Sigmoid colon (tissue), 4 donors: ENCODE measurements at regions not wholly inside any gene's neighbourhood (a gene's known extent, or its start where the extent isn't known, plus 50 kb on each side); places are given as distances from the start of the nearest gene placed in this dataset.

ENCODE experiments used
- EP300 ChIP-seq, 4 donors: sonication (generic); formaldehyde crosslinking; IDR thresholded peaks; one replicate each; pipeline ENCODE4 v1.6.1; 2017; ENCODE audit warnings: antibody characterized with exemption in 4 of 4
- POLR2A ChIP-seq, 2 donors: fragments of 450-650 bp; IDR thresholded peaks; one replicate each; pipeline ENCODE4 v1.6.1; 2016; ENCODE audit warnings: antibody characterized with exemption in 2 of 2, mild to moderate bottlenecking in 2 of 2, moderate library complexity in 2 of 2
- POLR2AphosphoS5 ChIP-seq, 4 donors: sonication (generic); formaldehyde crosslinking; IDR thresholded peaks; one replicate each; pipeline ENCODE4 v1.6.1; 2017; ENCODE audit warnings: antibody characterized with exemption in 4 of 4
- TF ChIP-seq, protein P1 (sequence below), 4 experiments: fragments of 450-650 bp in 3 of 4; fragments of 200-600 bp in 1 of 4; IDR thresholded peaks; one replicate each; pipeline ENCODE4 v1.5.1; 2016 to 2019; ENCODE audit warnings: antibody characterized with exemption in 4 of 4, mild to moderate bottlenecking in 3 of 4, moderate library complexity in 2 of 4

DNA sequence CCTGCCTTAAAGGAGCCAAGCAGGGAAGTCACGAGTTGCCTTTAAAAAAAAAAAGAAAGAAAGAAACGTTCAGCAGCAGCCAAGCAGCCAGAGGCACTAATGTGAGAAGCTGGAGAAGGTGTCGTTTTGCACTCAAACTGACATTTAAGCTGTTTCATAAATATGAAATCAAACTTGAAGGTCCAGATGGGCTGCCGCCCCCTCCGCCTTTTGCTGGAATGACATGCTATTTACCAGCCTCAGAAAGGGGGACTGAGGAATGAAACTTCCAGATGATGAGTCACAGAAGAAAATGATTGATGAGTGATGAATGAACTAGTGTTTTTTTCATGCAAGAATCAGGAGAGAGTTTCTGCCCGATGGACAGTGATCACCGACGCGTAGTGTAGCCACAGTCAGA, 396.8 kb downstream of the IGSF11 start:
- TF ChIP-seq, protein P1, sequence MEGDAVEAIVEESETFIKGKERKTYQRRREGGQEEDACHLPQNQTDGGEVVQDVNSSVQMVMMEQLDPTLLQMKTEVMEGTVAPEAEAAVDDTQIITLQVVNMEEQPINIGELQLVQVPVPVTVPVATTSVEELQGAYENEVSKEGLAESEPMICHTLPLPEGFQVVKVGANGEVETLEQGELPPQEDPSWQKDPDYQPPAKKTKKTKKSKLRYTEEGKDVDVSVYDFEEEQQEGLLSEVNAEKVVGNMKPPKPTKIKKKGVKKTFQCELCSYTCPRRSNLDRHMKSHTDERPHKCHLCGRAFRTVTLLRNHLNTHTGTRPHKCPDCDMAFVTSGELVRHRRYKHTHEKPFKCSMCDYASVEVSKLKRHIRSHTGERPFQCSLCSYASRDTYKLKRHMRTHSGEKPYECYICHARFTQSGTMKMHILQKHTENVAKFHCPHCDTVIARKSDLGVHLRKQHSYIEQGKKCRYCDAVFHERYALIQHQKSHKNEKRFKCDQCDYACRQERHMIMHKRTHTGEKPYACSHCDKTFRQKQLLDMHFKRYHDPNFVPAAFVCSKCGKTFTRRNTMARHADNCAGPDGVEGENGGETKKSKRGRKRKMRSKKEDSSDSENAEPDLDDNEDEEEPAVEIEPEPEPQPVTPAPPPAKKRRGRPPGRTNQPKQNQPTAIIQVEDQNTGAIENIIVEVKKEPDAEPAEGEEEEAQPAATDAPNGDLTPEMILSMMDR (IDR thresholded peaks at IDR 0.05), result no peak
- no peak for TF ChIP-seq POLR2AphosphoS5 (IDR thresholded peaks at IDR 0.05)
- TF ChIP-seq POLR2A (IDR thresholded peaks at IDR 0.05), result no peak
- no peak for TF ChIP-seq EP300 (IDR thresholded peaks at IDR 0.05)
